NOMO-1 treated with DMSO at 0.1 percent for 48 hours (cell line): ENCODE measurements at regions not wholly inside any gene's neighbourhood (a gene's known extent, or its start where the extent isn't known, plus 50 kb on each side); places are given as distances from the start of the nearest gene placed in this dataset.
"Not testable (repeated sequence)": the region's sequence is repeated elsewhere in the genome, so short reads cannot be mapped to it uniquely, and the experiment has no call there.

ENCODE experiments used
- DNase-seq: peaks from one replicate; lab custom pipeline; 2025; ENCODE audit not compliant: unreplicated experiment; lab: John Stamatoyannopoulos, UW

DNA sequence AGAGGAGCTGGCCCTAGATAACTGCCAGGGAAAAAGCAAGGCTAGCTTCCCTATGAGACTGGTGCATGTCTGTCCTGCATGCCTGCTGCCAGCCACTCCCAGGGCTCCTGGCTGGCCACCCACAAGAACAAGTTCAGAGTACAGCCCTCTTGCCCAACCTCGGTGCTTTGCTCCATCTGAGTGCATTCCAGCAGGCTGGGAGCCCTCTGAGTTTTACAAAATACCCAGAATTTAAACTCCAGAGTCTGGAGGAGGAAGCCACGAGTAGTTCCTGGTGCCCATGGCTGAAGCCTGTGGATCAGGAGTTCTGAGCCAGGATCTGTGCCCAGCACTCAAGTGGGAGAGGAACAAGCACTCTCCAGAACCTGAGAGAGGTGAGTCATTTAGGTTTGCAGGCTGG is 111.6 kb downstream of the MAGEE2 start:
- DNase-seq = no peak

DNA sequence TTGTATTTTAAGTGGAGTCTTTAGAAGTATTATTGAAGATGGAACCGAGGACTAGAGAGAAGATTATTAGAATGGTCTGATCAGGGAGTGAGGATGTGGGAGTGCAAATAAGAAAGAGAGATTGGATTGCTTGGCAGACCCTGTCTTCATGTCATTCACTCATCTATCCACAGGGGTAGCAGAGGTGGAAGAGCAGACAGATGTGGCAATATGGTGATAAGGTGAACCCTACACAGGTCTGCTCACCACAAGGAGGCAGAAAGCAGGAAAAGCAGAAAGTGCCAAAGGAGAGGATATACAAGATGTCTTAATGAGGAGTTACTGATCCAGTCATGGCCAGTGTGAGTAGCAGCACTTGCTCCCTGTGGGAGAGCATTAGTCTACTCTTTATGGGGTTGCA is 129.4 kb downstream of the MAGEE2 start:
- DNase-seq = no peak

DNA sequence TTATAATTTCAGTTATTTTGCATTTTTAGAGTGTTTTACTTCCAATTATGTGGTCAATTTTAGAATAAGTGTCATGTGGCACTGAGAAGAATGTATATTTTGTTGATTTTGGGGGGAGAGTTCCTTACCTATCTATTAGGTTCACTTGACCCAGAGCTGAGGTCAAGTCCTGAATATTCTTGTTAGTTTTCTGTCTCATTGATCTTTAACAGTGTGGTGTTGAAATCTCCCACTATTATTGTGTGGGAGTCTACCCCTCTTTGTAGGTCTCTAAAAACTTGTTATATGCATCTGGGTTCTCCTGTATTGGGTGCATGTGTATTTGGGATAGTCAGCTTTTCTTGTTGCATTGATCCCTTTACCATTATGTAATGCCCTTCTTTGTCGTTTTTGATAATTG is 127.0 kb upstream of the ZDHHC15 start:
- no peak for DNase-seq

DNA sequence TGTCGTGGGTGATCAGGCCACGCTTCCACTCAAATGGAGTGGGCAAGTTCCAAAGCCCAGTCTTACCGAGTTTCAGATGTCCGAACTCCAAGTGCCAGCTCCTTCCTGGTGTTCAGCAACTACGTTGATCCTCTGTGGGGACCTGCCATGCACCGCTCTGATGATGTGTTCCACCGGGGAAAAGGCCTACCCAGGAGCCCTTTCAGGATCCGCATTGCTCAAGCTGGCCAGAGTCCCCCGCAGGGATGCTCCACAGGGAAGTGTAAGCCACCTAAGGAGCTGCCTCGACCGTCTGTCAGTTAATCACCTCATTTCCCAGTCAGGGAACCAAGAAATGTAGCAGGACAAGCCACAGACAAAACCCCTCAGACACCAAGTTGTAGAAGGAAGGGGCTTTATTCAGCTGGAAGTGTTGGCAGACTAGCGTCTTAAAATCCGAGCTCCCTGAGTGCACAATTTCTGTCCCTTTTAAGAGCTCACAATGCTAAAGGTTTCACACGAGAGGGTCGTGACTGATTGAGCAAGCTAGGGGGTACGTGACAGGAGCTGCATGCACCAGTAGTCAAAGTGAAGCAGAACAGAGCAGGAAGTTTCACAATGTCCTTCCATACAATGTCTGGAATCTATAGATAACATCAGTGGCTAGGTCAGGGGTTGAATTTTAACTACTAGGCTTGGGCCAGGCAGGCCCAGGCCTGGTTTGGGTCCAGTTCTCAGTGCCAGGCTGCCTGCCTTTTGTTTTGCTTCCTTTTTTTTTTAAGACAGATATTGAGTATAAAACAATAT is 126.2 kb upstream of the ZDHHC15 start:
- DNase-seq = no peak

DNA sequence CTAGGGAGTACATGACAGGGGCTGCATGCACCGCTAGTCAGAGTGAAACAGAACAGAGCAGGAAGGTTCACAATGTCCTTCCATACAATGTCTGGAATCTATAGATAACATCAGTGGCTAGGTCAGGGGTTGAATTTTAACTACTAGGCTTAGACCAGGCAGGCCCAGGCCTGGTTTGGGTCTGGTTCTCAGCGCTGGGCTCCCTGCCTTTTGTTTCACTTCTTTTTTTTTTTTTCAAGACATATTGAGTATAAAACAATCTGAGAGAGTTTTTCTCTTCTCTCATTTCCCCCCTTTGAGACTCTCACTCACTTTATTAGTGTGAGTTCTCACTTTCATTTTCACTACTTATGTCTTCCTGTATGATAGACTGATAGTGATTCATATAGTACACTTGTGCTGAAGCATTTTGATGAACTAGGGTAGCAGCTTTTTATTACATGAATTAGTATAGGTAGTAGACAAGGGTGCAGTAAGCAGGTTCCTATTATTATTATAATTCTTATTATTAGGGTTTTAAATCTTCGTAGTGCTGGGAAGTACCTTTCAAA is 120.0 kb upstream of the ZDHHC15 start:
- DNase-seq = no peak

DNA sequence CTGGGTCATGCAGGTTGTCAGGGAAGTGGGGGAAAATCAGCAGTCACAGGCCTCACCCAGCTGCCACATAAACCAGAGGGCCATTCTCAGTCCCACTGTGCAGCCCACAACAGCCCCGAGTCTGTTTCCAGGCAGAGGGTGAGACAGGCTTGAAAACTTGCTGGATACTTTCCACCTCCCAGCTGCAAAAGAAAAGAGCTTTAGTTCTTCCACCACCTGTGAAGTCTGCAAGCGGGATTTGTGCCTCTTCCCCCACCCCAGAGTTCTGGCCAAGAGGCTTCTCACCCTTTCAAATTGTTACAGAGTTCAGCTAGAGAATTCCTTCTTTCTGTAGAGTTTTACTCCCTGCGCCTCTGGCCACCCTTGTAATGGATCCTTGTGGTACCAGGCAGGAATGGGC is 115.5 kb upstream of the ZDHHC15 start:
- no peak for DNase-seq

DNA sequence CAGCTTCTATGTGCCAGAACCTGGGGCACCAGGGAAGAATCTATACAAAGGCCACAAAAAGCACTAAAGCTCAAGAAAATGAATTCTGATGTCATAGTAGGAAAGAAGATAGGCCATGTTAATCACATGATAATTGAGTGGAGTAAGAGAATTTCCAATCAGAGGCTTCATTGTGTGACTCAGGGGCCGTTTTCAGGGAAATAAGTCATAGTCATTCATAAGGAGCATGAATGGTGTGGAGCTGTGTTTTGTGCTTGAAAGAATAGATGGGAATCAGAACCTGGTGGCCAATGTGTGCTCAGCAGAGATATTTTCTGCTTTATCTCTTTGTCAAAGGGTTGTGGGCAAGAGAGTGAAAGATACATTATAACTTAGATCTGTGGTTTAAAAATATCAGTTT is 102.4 kb upstream of the ZDHHC15 start:
- DNase-seq = no peak

DNA sequence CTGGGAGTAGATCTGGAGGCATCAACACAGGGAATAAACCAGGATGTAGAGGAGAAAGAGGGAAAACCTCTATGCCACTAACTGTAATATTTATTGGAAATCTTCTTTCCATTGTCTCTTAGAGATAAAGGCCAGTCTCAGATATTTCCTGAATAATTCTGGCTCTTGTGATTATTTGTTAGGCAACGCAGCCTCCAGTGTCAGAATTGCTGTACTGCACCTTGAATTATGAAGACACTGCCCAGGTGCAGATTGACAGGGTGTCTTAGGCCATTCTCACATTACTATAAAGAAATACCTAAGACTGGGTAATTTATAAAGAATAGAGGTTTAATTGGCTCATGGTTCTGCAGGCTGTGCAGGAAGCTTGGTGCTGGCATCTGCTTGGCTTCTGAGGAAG is 100.7 kb upstream of the ZDHHC15 start:
- DNase-seq = no peak

DNA sequence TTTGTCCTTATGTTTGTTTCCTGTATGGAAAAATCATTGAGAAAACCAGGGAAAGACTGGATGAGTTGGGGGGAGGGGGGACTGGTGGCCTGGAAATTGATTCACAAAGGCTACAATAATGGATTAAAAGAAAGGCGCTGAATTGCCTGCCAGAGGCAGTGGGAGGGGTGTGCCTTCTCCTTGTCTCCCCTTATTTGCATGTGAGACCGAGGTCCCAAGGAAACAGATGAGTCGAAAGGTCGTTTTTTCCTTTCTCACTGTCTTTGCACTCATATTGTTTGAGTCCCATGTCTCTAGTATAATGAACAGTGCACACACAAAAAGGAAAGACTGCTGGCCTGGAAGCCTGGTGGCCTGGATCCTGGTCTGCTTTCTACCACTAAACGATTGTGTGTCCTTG is 86.6 kb upstream of the ZDHHC15 start:
- no peak for DNase-seq

DNA sequence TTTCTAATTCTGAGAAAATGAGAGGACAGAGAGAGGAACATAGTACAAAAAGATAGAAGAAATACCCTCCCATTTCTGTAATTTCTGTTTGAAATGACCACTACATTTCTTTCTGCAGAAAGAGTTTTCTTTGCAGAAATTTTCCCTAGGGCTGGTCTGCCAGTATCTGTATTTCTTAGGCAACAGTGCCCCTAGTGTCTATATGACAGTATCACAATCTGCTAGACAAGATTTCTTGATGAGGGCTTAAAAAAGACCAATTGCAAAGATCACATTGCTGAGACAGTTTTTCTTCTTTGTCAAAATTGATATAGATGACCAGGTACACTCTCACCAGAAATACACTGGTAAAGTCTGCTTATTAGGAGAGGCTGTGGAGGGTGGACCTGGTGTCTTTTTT is 81.0 kb upstream of the ZDHHC15 start:
- DNase-seq = peak; percentile 16

DNA sequence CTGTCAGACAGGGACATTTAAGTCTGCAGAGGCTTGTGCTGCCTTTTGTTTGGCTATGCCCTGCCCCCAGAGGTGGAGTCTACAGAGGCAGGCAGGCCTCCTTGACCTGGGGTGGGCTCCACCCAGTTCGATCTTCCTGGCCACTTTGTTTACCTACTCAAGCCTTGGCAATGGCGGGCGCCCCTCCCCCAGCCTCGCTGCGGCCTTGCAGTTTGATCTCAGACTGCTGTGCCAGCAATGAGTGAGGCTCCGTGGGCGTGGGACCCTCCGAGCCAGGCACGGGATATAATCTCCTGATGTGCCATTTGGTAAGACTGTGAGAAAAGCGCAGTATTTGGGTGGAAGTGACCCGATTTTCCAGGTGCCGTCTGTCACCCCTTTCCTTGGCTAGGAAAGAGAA is 79.2 kb upstream of the ZDHHC15 start:
- DNase-seq = not testable (repeated sequence)

DNA sequence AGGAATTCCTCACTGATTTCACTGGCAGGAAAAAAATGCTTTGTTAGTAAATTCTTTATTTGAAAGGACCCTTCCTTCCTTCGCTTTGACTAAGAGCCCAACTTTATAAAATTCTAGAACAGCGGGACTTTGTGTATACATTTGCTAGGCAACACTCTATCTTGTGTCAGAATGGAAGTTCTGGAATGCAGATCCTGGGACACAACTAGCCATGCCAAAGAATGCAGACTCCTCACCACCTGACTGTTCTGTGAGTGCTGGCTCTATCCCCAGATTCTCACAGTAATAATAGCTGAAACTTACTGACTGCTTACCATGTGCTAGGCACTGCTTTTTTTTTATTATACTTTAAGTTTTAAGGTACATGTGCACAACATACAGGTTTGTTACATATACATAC is 73.3 kb upstream of the ZDHHC15 start:
- DNase-seq = no peak

DNA sequence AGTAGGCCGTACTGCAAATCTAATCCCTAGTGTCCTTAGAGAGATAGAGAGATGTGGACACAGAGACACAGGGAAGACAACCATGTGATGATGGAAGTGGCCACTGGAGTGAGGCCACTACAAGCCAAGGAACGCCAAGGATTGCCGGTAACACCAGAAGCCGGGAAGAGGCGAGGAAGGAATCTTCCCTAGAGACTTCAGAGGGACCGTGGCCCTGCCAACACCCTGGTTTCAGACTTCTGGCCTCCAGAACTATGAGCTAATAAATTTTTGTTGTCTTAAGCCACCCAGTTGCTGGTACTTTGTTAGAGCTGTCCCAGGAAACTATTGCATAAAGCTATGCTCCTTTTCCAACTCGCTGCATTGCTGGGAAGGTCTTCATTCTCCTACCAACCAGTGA is 70.3 kb upstream of the ZDHHC15 start:
- not testable (repeated sequence) for DNase-seq

DNA sequence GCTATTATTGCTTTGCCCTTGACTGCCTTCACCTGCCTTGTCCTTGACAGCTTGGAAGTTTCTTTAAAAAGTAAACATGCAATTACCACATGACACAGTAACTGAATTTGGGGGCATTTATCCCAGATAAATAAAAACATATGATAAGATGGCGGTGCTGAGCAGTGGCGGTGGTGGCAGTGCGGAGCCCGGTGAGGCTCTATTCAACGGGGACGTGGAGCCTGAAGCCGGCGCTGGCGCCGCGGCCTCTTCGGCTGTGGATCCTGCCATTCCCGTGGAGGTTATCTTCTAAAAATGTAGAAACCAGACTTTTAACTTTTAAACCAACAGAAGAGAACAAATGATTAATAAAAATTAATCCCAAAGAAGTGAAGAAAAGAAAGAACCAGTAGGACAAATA is 59.7 kb upstream of the ZDHHC15 start:
- no peak for DNase-seq
